K562 (cell line): ENCODE measurements at regions not wholly inside any gene's neighbourhood (a gene's known extent, or its start where the extent isn't known, plus 50 kb on each side); places are given as distances from the start of the nearest gene placed in this dataset.

Source experiments
- ATF7 ChIP-seq: fragments of 450-650 bp; IDR thresholded peaks from 2 replicates; pipeline ENCODE4 v1.7.1; 2014; ENCODE audit warnings: mild to moderate bottlenecking, moderate library complexity
- CREBBP ChIP-seq: IDR thresholded peaks from one replicate; pipeline ENCODE4 v1.6.1; 2012; ENCODE audit warnings: low read depth, mild to moderate bottlenecking, control low read depth, inconsistent platforms, low read length
- EP400 ChIP-seq: fragments of 450-650 bp; IDR thresholded peaks from 2 replicates; pipeline ENCODE4 v1.6.1; 2017; ENCODE audit warnings: antibody characterized with exemption, mild to moderate bottlenecking, moderate library complexity
- ESRRA ChIP-seq: fragments of 450-650 bp; IDR thresholded peaks from 2 replicates; pipeline ENCODE4 v1.6.1; 2014; ENCODE audit warnings: low read depth, mild to moderate bottlenecking, moderate library complexity, borderline replicate concordance
- FIP1L1 ChIP-seq: fragments of 200-400 bp; formaldehyde crosslinking; IDR thresholded peaks from 2 replicates; pipeline ENCODE4 v1.6.1; 2018; ENCODE audit warnings: mild to moderate bottlenecking, low read depth, low read length; ENCODE audit not compliant: poor library complexity, severe bottlenecking
- HLTF ChIP-seq: fragments of 450-650 bp; IDR thresholded peaks from 2 replicates; pipeline ENCODE4 v1.6.1; 2016
- JUN ChIP-seq, 2 experiments: sonication (generic) in 1 of 2; formaldehyde crosslinking in 1 of 2; IDR thresholded peaks; 2 replicates each; pipeline versions ENCODE4 v1.6.1 to v1.8.0; 2012 to 2022; ENCODE audit warnings: borderline replicate concordance in 2 of 2, mild to moderate bottlenecking in 2 of 2, improper control_type of control experiment in 1 of 2, low read depth in 1 of 2, low read length in 1 of 2, missing genetic modification reagents in 1 of 2
- LCOR ChIP-seq: sonication (generic); formaldehyde crosslinking; IDR thresholded peaks from 2 replicates; pipeline ENCODE4 v1.8.0; 2022; ENCODE audit warnings: mild to moderate bottlenecking, missing genetic modification reagents
- MAFG ChIP-seq: fragments of 450-650 bp; conservative IDR thresholded peaks from 2 replicates; pipeline ENCODE4 v1.6.1; 2016; ENCODE audit warnings: missing genetic modification characterization, missing compliant biosample characterization
- MECOM ChIP-seq: fragments of 250-450 bp; sonication (Bioruptor Pico); IDR thresholded peaks from 2 replicates; pipeline ENCODE4 v1.8.0; 2022; ENCODE audit warnings: inconsistent platforms
- NUFIP1 ChIP-seq: fragments of 450-650 bp; IDR thresholded peaks from 2 replicates; pipeline ENCODE4 v1.6.1; 2018; ENCODE audit not compliant: partially characterized antibody
- SMARCA4 ChIP-seq: fragments of 450-650 bp; IDR thresholded peaks from 2 replicates; pipeline ENCODE4 v1.6.1; 2016
- SREBF1 ChIP-seq: fragments of 150-350 bp; IDR thresholded peaks from 2 replicates; pipeline ENCODE4 v1.6.1; 2014; ENCODE audit warnings: antibody characterized with exemption, low read depth, low read length, borderline replicate concordance
- TBL1XR1 ChIP-seq, 2 experiments: IDR thresholded peaks; 2 replicates each; pipeline ENCODE4 v1.6.1; 2012; ENCODE audit warnings: improper control_type of control experiment in 2 of 2, low read length in 2 of 2, mild to moderate bottlenecking in 1 of 2
- TCFL5 ChIP-seq: fragments of 250-450 bp; sonication (Bioruptor Pico); conservative IDR thresholded peaks from 2 replicates; pipeline ENCODE4 v1.6.1; 2021; ENCODE audit warnings: mild to moderate bottlenecking, moderate library complexity, matching md5 sums
- ZFPM2 ChIP-seq: fragments of 250-450 bp; sonication (Bioruptor Pico); IDR thresholded peaks from 2 replicates; pipeline ENCODE4 v1.5.1; 2022; ENCODE audit warnings: mild to moderate bottlenecking
- ZNF830 ChIP-seq: fragments of 250-450 bp; sonication (Bioruptor Pico); IDR thresholded peaks from 2 replicates; pipeline ENCODE4 v1.5.0; 2021; ENCODE audit warnings: mild to moderate bottlenecking
- TF ChIP-seq, protein P1 (sequence below): fragments of 450-650 bp; IDR thresholded peaks from 2 replicates; pipeline ENCODE4 v1.6.1; 2017; ENCODE audit warnings: antibody characterized with exemption, mild to moderate bottlenecking
- TF ChIP-seq, protein P2 (sequence below): fragments of 450-650 bp; IDR thresholded peaks from 2 replicates; pipeline ENCODE4 v1.6.1; 2016
- TF ChIP-seq, protein P3 (sequence below): fragments of 250-450 bp; sonication (Bioruptor Pico); IDR thresholded peaks from 2 replicates; pipeline ENCODE4 v1.4.0; 2020; ENCODE audit warnings: mild to moderate bottlenecking, moderate library complexity

DNA sequence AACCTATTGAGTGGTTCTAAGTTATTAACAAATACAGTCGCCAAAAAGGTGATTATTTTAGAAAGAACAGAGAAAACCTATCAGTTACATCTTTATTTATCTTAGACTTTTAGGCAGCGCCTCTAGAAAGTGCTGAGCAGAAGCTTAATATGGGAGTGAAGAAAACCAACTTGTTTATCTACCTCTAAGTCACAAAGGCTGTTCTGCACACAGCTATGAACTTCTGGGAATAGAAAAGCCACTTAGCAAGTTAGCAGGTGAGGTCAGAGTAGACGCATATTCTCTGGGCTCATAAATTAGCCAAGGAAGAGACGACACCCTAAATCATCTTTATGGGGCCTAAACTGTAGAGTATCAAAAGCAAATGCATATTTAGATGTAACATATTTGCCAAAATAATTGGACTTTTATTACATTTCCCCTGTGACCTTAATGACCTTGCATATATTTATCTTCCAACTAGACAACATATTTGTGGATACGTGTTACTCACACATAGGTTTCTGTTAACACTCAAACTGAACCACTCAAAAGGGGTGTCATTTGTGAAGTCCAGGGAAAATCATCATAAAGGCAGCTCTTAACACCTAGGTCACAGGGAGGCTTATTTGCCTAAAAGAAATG, 267.1 kb downstream of the ADGB start (continued):
- no peak for TF ChIP-seq NUFIP1
- TF ChIP-seq ATF7 = no peak
- 0 out of 2 replicates have a peak, but pooled peaks have one; percentile 7 for TF ChIP-seq TCFL5 (CRISPR knock-in tag)
- no peak for TF ChIP-seq CREBBP
- TF ChIP-seq HLTF = no peak
- TF ChIP-seq ZNF830 (CRISPR knock-in tag) = peak; percentile 85
- 0 out of 2 replicates have a peak, but pooled peaks have one; percentile 7 for TF ChIP-seq MECOM (CRISPR knock-in tag)
- TF ChIP-seq, protein P1, sequence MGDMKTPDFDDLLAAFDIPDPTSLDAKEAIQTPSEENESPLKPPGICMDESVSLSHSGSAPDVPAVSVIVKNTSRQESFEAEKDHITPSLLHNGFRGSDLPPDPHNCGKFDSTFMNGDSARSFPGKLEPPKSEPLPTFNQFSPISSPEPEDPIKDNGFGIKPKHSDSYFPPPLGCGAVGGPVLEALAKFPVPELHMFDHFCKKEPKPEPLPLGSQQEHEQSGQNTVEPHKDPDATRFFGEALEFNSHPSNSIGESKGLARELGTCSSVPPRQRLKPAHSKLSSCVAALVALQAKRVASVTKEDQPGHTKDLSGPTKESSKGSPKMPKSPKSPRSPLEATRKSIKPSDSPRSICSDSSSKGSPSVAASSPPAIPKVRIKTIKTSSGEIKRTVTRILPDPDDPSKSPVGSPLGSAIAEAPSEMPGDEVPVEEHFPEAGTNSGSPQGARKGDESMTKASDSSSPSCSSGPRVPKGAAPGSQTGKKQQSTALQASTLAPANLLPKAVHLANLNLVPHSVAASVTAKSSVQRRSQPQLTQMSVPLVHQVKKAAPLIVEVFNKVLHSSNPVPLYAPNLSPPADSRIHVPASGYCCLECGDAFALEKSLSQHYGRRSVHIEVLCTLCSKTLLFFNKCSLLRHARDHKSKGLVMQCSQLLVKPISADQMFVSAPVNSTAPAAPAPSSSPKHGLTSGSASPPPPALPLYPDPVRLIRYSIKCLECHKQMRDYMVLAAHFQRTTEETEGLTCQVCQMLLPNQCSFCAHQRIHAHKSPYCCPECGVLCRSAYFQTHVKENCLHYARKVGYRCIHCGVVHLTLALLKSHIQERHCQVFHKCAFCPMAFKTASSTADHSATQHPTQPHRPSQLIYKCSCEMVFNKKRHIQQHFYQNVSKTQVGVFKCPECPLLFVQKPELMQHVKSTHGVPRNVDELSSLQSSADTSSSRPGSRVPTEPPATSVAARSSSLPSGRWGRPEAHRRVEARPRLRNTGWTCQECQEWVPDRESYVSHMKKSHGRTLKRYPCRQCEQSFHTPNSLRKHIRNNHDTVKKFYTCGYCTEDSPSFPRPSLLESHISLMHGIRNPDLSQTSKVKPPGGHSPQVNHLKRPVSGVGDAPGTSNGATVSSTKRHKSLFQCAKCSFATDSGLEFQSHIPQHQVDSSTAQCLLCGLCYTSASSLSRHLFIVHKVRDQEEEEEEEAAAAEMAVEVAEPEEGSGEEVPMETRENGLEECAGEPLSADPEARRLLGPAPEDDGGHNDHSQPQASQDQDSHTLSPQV = peak; percentile 43; the same call in 1 of the 2 replicates
- TF ChIP-seq EP400 = peak; percentile 16; the same call in 1 of the 2 replicates
- no peak for TF ChIP-seq JUN (IDR thresholded peaks at IDR 0.05; ENCODE audit: borderline replicate concordance, low read depth, low read length)
- TF ChIP-seq JUN (CRISPR knock-in tag; IDR thresholded peaks at IDR 0.05; ENCODE audit: borderline replicate concordance) = no peak
- TF ChIP-seq, protein P2, sequence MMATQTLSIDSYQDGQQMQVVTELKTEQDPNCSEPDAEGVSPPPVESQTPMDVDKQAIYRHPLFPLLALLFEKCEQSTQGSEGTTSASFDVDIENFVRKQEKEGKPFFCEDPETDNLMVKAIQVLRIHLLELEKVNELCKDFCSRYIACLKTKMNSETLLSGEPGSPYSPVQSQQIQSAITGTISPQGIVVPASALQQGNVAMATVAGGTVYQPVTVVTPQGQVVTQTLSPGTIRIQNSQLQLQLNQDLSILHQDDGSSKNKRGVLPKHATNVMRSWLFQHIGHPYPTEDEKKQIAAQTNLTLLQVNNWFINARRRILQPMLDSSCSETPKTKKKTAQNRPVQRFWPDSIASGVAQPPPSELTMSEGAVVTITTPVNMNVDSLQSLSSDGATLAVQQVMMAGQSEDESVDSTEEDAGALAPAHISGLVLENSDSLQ = 0 out of 2 replicates have a peak, but pooled peaks have one; percentile 8
- TF ChIP-seq SREBF1 = no peak
- TF ChIP-seq MAFG (tag) = no peak
- TF ChIP-seq TBL1XR1 (IDR thresholded peaks at IDR 0.05; ENCODE audit: low read length in 2 of 2) = 0 out of 4 replicates have a peak, but pooled peaks of 1 of the 2 experiments have one; percentile 20
- TF ChIP-seq ZFPM2 (CRISPR knock-in tag) = no peak
- no peak for TF ChIP-seq LCOR (CRISPR knock-in tag)
- TF ChIP-seq, protein P3, sequence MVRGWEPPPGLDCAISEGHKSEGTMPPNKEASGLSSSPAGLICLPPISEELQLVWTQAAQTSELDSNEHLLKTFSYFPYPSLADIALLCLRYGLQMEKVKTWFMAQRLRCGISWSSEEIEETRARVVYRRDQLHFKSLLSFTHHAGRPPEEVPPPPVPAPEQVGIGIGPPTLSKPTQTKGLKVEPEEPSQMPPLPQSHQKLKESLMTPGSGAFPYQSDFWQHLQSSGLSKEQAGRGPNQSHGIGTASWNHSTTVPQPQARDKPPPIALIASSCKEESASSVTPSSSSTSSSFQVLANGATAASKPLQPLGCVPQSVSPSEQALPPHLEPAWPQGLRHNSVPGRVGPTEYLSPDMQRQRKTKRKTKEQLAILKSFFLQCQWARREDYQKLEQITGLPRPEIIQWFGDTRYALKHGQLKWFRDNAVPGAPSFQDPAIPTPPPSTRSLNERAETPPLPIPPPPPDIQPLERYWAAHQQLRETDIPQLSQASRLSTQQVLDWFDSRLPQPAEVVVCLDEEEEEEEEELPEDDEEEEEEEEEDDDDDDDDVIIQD (CRISPR knock-in tag) = no peak
- TF ChIP-seq FIP1L1 = no peak
- 0 out of 2 replicates have a peak, but pooled peaks have one; percentile 20 for TF ChIP-seq SMARCA4
- peak; percentile 78 for TF ChIP-seq ESRRA
